Fibroblast of lung (primary cell): ENCODE measurements at regions not wholly inside any gene's neighbourhood (a gene's known extent, or its start where the extent isn't known, plus 50 kb on each side); places are given as distances from the start of the nearest gene placed in this dataset.

Source experiments
- EZH2 ChIP-seq: IDR thresholded peaks from 2 replicates; pipeline ENCODE4 v1.5.1; 2012; ENCODE audit warnings: low read length, control low read depth, mild to moderate bottlenecking; ENCODE audit errors: missing control alignments
- TF ChIP-seq, protein P1 (sequence below), 2 donors: IDR thresholded peaks in 1 of 2; conservative IDR thresholded peaks in 1 of 2; 1 replicate in 1 of 2; 2 replicates in 1 of 2; pipeline ENCODE4 v1.5.1; 2011 to 2012; ENCODE audit warnings: low read length in 2 of 2, control low read depth in 1 of 2, inconsistent platforms in 1 of 2, low read depth in 1 of 2, mild to moderate bottlenecking in 1 of 2

DNA sequence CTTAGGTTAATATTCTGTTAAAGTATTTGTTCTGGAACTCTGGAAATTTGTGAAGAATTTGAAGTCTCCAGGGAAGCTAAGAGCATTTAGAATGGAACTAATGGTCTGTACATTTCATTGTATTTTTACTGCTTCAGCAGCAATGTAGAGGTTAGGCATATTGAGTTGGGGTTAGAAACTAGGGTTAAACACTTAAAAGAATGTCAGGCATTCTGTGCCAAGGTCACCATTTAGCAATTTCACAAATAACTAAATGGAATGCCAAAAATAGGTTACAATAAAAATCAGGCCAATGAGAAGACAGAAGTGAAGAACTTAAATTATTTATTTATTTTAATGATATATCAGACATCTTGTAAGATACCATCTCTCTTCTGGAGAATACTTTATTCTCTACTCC lies 210.8 kb downstream of the C12orf50 start:
- TF ChIP-seq, protein P1, sequence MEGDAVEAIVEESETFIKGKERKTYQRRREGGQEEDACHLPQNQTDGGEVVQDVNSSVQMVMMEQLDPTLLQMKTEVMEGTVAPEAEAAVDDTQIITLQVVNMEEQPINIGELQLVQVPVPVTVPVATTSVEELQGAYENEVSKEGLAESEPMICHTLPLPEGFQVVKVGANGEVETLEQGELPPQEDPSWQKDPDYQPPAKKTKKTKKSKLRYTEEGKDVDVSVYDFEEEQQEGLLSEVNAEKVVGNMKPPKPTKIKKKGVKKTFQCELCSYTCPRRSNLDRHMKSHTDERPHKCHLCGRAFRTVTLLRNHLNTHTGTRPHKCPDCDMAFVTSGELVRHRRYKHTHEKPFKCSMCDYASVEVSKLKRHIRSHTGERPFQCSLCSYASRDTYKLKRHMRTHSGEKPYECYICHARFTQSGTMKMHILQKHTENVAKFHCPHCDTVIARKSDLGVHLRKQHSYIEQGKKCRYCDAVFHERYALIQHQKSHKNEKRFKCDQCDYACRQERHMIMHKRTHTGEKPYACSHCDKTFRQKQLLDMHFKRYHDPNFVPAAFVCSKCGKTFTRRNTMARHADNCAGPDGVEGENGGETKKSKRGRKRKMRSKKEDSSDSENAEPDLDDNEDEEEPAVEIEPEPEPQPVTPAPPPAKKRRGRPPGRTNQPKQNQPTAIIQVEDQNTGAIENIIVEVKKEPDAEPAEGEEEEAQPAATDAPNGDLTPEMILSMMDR (conservative IDR thresholded peaks at IDR 0.05 in 1 of 2, IDR thresholded peaks at IDR 0.05 in 1 of 2; ENCODE audit: low read depth in 1 of 2, low read length in 2 of 2) = no peak
- TF ChIP-seq EZH2 = no peak
